Kidney (tissue), 13 donors: ENCODE measurements at regions not wholly inside any gene's neighbourhood (a gene's known extent, or its start where the extent isn't known, plus 50 kb on each side); places are given as distances from the start of the nearest gene placed in this dataset.

Source experiments
- DNase-seq, 5 donors: peaks; one replicate each; pipeline ENCODE4 v3.0.0-alpha.2; 2013 to 2020
- FAIRE-seq: peaks from 2 replicates; lab custom pipeline; 2012; peaks lifted over from hg19 to GRCh38; lab: Jason Lieb, UNC
- H3K27ac ChIP-seq, 2 donors: one replicate each; pipeline ENCODE4 v1.7.0; 2013; ENCODE audit warnings: low read depth in 2 of 2, low read length in 2 of 2, inconsistent platforms in 1 of 2
- H3K27me3 ChIP-seq: one replicate; pipeline ENCODE4 v1.7.1; 2013; ENCODE audit warnings: low read length, inconsistent platforms; ENCODE audit not compliant: control insufficient read depth, insufficient read depth
- H3K36me3 ChIP-seq, 3 donors: one replicate each; pipeline versions ENCODE4 v1.7.0 to v1.7.1; 2013; ENCODE audit warnings: low read length in 3 of 3, control low read depth in 1 of 3, inconsistent platforms in 1 of 3; ENCODE audit not compliant: insufficient read depth in 3 of 3, control insufficient read depth in 2 of 3
- H3K4me1 ChIP-seq, 3 donors: one replicate each; pipeline versions ENCODE4 v1.7.0 to v1.7.1; 2013; ENCODE audit warnings: low read length in 3 of 3, inconsistent platforms in 1 of 3, low read depth in 1 of 3; ENCODE audit not compliant: control insufficient read depth in 2 of 3, insufficient read depth in 2 of 3
- H3K4me3 ChIP-seq, 3 donors: one replicate each; pipeline versions ENCODE4 v1.7.0 to v1.8.1; 2013; ENCODE audit warnings: low read length in 3 of 3, control low read depth in 1 of 3, inconsistent platforms in 1 of 3
- H3K9ac ChIP-seq, 3 donors: one replicate each; pipeline versions ENCODE4 v1.7.0 to v1.7.1; 2013; ENCODE audit warnings: low read length in 3 of 3, control low read depth in 1 of 3, inconsistent platforms in 1 of 3
- H3K9me3 ChIP-seq, 3 donors: one replicate each; pipeline versions ENCODE4 v1.7.0 to v1.7.1; 2013; ENCODE audit warnings: low read length in 3 of 3, control low read depth in 1 of 3, inconsistent platforms in 1 of 3; ENCODE audit not compliant: control insufficient read depth in 2 of 3, insufficient read depth in 1 of 3
- intact Hi-C: fragments of 100-400 bp; cut with DNase I; formaldehyde crosslinking; loops from one replicate; pipeline ENCODE4 v1.11.1; 2022
- TF ChIP-seq, protein P1 (sequence below): IDR thresholded peaks from 3 replicates; pipeline ENCODE4 v1.5.1; 2012; ENCODE audit warnings: mild to moderate bottlenecking, moderate library complexity, borderline replicate concordance; ENCODE audit not compliant: insufficient read depth; ENCODE audit errors: extremely low read depth
- donor health status: control.
- donor health status: control.
- donor health status: control.
- donor health status: control.
- donor health status: control.
- donor health status: DM: yes; HTN: yes; CAD: no.
- donor health status: Normal renal cell carcinoma (clear cell type).

DNA sequence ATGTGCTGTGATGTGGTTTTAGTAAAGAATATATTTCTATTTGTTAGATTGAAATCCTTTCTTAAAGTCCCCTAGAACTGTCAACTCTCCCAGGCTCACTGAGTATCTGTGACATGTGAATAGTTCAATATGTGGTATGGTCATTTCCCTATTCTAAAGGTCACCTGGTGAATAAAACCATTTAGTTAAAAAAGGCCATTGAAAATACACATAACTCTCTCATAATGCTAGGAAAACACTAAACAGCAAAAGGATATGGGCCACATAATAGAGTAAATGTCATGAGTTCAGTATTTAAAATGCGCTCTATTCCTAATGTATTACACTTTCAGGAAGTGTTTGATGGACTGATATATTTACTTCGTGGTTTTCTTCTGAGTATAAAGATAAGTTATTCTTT lies 420.9 kb upstream of the JAG1 start:
- Histone ChIP-seq H3K27me3 (no peaks in the 10 kb centered on the region), H3K27ac (no peak overlapping the region), H3K36me3 (no peaks in the 10 kb centered on the region), H3K9ac (no peak overlapping the region), H3K4me1 (no peaks in the 10 kb centered on the region), H3K4me3 (no peak overlapping the region), H3K9me3 (no peaks in the 10 kb centered on the region)
- DNase-seq, result no peak
- intact Hi-C loops, result no loop called here
- FAIRE-seq, result no peak
- TF ChIP-seq, protein P1, sequence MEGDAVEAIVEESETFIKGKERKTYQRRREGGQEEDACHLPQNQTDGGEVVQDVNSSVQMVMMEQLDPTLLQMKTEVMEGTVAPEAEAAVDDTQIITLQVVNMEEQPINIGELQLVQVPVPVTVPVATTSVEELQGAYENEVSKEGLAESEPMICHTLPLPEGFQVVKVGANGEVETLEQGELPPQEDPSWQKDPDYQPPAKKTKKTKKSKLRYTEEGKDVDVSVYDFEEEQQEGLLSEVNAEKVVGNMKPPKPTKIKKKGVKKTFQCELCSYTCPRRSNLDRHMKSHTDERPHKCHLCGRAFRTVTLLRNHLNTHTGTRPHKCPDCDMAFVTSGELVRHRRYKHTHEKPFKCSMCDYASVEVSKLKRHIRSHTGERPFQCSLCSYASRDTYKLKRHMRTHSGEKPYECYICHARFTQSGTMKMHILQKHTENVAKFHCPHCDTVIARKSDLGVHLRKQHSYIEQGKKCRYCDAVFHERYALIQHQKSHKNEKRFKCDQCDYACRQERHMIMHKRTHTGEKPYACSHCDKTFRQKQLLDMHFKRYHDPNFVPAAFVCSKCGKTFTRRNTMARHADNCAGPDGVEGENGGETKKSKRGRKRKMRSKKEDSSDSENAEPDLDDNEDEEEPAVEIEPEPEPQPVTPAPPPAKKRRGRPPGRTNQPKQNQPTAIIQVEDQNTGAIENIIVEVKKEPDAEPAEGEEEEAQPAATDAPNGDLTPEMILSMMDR, result no peak

DNA sequence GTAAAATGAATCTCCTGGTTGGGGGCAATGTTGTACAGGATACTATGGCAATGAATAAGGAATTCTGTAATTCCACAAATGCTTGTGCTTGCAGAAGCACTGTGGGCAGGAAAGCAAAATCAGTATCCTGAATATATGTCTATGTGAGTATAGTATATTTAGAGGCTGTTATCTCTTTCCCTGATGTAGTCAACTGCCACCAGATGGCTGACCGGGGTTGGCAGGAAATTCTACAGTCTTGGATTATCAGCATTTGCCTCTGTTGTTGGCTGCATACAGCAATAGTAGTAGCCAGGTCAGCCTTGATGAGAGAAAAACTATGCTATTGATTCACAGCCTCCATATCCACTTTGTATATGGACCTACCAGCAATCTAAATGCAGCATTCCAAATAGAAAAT lies 425.1 kb upstream of the JAG1 start:
- no peak overlapping the region for H3K9ac ChIP-seq
- intact Hi-C loops, result no loop called here
- no peaks in the 10 kb centered on the region for H3K4me1 ChIP-seq
- no peak overlapping the region for H3K4me3 ChIP-seq
- H3K36me3 ChIP-seq, result no peaks in the 10 kb centered on the region
- no peak for DNase-seq
- TF ChIP-seq, protein P1, result no peak
- H3K9me3 ChIP-seq, result no peaks in the 10 kb centered on the region
- no peak for FAIRE-seq
- H3K27ac ChIP-seq, result no peak overlapping the region
- no peaks in the 10 kb centered on the region for H3K27me3 ChIP-seq

DNA sequence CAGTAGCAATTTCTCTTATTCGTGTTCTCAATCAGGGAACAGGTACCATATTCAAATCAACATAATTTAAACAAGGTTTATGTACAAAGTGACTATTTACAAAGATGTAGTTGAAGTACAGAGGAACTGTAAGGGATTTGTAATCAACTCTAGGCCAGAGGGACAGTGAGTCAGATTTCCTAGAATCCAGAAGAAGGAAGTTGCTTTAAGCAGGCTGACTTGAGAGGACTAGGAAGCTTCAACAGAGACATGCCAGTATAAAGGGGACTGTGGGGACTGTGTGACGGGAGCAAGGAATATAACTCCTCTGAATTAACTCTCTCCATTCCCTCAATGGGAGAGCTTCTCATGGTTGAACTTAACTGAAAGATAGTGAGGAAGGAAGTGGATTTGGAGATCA lies 427.4 kb upstream of the JAG1 start:
- Histone ChIP-seq H3K4me3 (no peak overlapping the region), H3K27me3 (no peaks in the 10 kb centered on the region), H3K9ac (no peak overlapping the region), H3K27ac (no peak overlapping the region), H3K36me3 (no peaks in the 10 kb centered on the region), H3K9me3 (no peaks in the 10 kb centered on the region), H3K4me1 (no peaks in the 10 kb centered on the region)
- FAIRE-seq, result no peak
- DNase-seq, result no peak
- intact Hi-C loops, result no loop called here
- TF ChIP-seq, protein P1, result no peak

DNA sequence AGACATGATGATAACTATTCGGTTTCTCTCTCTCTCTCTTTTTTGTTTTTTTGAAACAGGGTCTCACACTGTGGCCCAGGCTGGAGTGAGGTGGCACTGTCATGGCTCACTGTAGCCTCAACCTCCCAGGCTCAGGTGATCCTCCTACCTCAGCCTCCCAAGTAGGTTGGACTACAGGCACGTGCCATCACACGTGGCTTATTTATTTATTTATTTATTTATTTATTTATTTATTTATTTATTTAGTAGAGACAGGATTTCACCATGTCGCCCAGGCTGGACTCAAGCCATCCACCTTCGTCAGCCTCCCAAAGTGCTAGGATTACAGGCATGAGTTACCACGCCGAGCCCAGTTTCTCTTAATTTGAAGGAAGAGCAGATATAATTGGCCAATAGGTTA lies 427.9 kb upstream of the JAG1 start:
- intact Hi-C loops, result no loop called here
- no peak for FAIRE-seq
- H3K27ac ChIP-seq, result no peak overlapping the region

More for the DNA sequence above, 427.9 kb upstream of the JAG1 start:
- Histone ChIP-seq H3K4me3 (no peak overlapping the region), H3K9ac (no peak overlapping the region), H3K27me3 (no peaks in the 10 kb centered on the region), H3K9me3 (no peaks in the 10 kb centered on the region), H3K4me1 (no peaks in the 10 kb centered on the region), H3K36me3 (no peaks in the 10 kb centered on the region)
- DNase-seq, result no peak
- TF ChIP-seq, protein P1, result no peak
